Keratinocyte (primary cell): ENCODE measurements at regions not wholly inside any gene's neighbourhood (a gene's known extent, or its start where the extent isn't known, plus 50 kb on each side); places are given as distances from the start of the nearest gene placed in this dataset.

ENCODE experiments used
- DNase-seq: peaks from one replicate; pipeline ENCODE4 v3.0.0-alpha.2; 2011; ENCODE audit warnings: low read depth, missing footprints, low spot score
- FAIRE-seq: peaks from 2 replicates; lab custom pipeline; 2011; peaks lifted over from hg19 to GRCh38; lab: Jason Lieb, UNC
- H2AFZ ChIP-seq: 2 replicates; pipeline ENCODE4 v1.6.0; 2012; ENCODE audit warnings: low read length, control low read depth, inconsistent platforms; ENCODE audit not compliant: control insufficient read depth
- H3K27ac ChIP-seq: 2 replicates; pipeline ENCODE4 v1.5.1; 2011; ENCODE audit warnings: low read length; ENCODE audit not compliant: control insufficient read depth, insufficient read depth
- H3K27me3 ChIP-seq: 3 replicates; pipeline ENCODE4 v1.6.0; 2011; ENCODE audit warnings: low read length; ENCODE audit not compliant: control insufficient read depth, insufficient read depth; ENCODE audit errors: extremely low read depth
- H3K36me3 ChIP-seq, 2 experiments: 2 replicates in 1 of 2; 3 replicates in 1 of 2; pipeline ENCODE4 v1.5.1; 2011; ENCODE audit warnings: low read length in 2 of 2, mild to moderate bottlenecking in 1 of 2; ENCODE audit not compliant: control insufficient read depth in 2 of 2, insufficient read depth in 2 of 2; ENCODE audit errors: extremely low read depth in 1 of 2
- H3K4me1 ChIP-seq: 3 replicates; pipeline ENCODE4 v1.5.1; 2011; ENCODE audit warnings: low read length; ENCODE audit not compliant: control insufficient read depth, insufficient read depth; ENCODE audit errors: extremely low read depth
- H3K4me2 ChIP-seq: 3 replicates; pipeline ENCODE4 v1.6.0; 2011; ENCODE audit warnings: low read depth, low read length; ENCODE audit not compliant: control insufficient read depth, insufficient read depth; ENCODE audit errors: extremely low read depth
- H3K4me3 ChIP-seq, 3 experiments: fragments of 200-600 bp in 1 of 3; sonication (generic) in 1 of 3; 2 replicates in 2 of 3; 3 replicates in 1 of 3; pipeline ENCODE4 v1.5.1; 2011 to 2016; ENCODE audit warnings: low read length in 3 of 3, mild to moderate bottlenecking in 3 of 3, control low read depth in 2 of 3, inconsistent platforms in 1 of 3, low read depth in 1 of 3, mixed read lengths in 1 of 3, mixed run types in 1 of 3, moderate library complexity in 1 of 3; ENCODE audit not compliant: control insufficient read depth in 2 of 3, insufficient read depth in 2 of 3; ENCODE audit errors: extremely low read depth in 1 of 3
- H3K79me2 ChIP-seq: 2 replicates; pipeline ENCODE4 v1.6.0; 2012; ENCODE audit warnings: low read length; ENCODE audit not compliant: control insufficient read depth, insufficient read depth
- H3K9ac ChIP-seq: 3 replicates; pipeline ENCODE4 v1.6.0; 2011; ENCODE audit warnings: low read length; ENCODE audit not compliant: control insufficient read depth, insufficient read depth; ENCODE audit errors: extremely low read depth
- H3K9me1 ChIP-seq: 3 replicates; pipeline ENCODE4 v1.6.0; 2011; ENCODE audit warnings: low read length; ENCODE audit not compliant: control insufficient read depth, insufficient read depth; ENCODE audit errors: extremely low read depth
- H3K9me3 ChIP-seq: 2 replicates; pipeline ENCODE4 v1.5.1; 2012; ENCODE audit warnings: low read depth, low read length; ENCODE audit not compliant: control insufficient read depth
- H4K20me1 ChIP-seq: 3 replicates; pipeline ENCODE4 v1.6.0; 2011; ENCODE audit warnings: low read length; ENCODE audit not compliant: control insufficient read depth, insufficient read depth; ENCODE audit errors: extremely low read depth
- EZH2 ChIP-seq: IDR thresholded peaks from one replicate; pipeline ENCODE4 v1.6.1; 2012; ENCODE audit warnings: inconsistent platforms, mild to moderate bottlenecking, low read length, moderate library complexity
- dilution Hi-C: fragments of 300-500 bp; cut with MboI; formaldehyde crosslinking; loops from one replicate; pipeline ENCODE4 v1.7.0; 2020; ENCODE audit warnings: low sequenced_read_pairs; ENCODE audit not compliant: extremely low pct_ligation_motif_present
- TF ChIP-seq, protein P1 (sequence below), 3 experiments: IDR thresholded peaks in 1 of 3; conservative IDR thresholded peaks in 1 of 3; optimal IDR thresholded peaks in 1 of 3; 2 replicates in 2 of 3; 3 replicates in 1 of 3; pipeline versions ENCODE3 to v1.5.1; 2011; ENCODE audit warnings: low read length in 3 of 3, mild to moderate bottlenecking in 3 of 3, moderate library complexity in 2 of 3, control low read depth in 1 of 3, inconsistent platforms in 1 of 3; ENCODE audit not compliant: insufficient read depth in 2 of 3; ENCODE audit errors: extremely low read depth in 1 of 3

DNA sequence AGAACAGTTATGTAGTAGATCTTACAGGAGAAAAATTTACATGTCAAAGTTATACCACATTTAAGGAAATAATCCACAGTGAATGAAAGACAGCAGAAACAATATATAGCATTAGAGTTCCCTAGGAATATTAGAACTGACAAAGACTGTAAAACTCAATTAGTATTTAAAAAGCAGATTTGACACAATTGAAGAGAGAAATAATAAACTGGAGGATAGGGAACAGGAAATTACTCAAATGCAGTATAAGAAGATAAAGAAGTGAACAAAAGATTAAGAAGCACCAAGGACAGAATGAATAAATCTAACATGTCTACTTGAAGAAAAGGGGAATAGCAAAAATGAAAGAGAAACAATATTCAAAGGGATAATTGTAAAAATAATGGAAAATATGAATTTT is 132.6 kb upstream of the CHRNA7 start:
- TF ChIP-seq, protein P1, sequence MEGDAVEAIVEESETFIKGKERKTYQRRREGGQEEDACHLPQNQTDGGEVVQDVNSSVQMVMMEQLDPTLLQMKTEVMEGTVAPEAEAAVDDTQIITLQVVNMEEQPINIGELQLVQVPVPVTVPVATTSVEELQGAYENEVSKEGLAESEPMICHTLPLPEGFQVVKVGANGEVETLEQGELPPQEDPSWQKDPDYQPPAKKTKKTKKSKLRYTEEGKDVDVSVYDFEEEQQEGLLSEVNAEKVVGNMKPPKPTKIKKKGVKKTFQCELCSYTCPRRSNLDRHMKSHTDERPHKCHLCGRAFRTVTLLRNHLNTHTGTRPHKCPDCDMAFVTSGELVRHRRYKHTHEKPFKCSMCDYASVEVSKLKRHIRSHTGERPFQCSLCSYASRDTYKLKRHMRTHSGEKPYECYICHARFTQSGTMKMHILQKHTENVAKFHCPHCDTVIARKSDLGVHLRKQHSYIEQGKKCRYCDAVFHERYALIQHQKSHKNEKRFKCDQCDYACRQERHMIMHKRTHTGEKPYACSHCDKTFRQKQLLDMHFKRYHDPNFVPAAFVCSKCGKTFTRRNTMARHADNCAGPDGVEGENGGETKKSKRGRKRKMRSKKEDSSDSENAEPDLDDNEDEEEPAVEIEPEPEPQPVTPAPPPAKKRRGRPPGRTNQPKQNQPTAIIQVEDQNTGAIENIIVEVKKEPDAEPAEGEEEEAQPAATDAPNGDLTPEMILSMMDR (optimal IDR thresholded peaks at IDR 0.05 in 1 of 3, IDR thresholded peaks at IDR 0.05 in 1 of 3, conservative IDR thresholded peaks at IDR 0.05 in 1 of 3; ENCODE audit: extremely low read depth in 1 of 3, insufficient read depth in 2 of 3, low read length in 3 of 3): no peak
- no peak for TF ChIP-seq EZH2
- FAIRE-seq (no peak), DNase-seq (no peak)
- no peak overlapping the region for H3K9ac ChIP-seq
- no peaks in the 10 kb centered on the region for H3K9me3 ChIP-seq
- no peaks in the 10 kb centered on the region for H3K4me1 ChIP-seq
- H3K79me2 ChIP-seq: no peaks in the 10 kb centered on the region
- no peaks in the 10 kb centered on the region for H3K27me3 ChIP-seq
- no peak overlapping the region for H3K4me2 ChIP-seq
- H3K36me3 ChIP-seq: no peaks in the 10 kb centered on the region
- no peak overlapping the region for H2AFZ ChIP-seq
- dilution Hi-C loops: no loop called here
- H4K20me1 ChIP-seq: no peaks in the 10 kb centered on the region
- H3K27ac ChIP-seq: no peak overlapping the region
- H3K4me3 ChIP-seq: no peak overlapping the region
- H3K9me1 ChIP-seq: no peaks in the 10 kb centered on the region

DNA sequence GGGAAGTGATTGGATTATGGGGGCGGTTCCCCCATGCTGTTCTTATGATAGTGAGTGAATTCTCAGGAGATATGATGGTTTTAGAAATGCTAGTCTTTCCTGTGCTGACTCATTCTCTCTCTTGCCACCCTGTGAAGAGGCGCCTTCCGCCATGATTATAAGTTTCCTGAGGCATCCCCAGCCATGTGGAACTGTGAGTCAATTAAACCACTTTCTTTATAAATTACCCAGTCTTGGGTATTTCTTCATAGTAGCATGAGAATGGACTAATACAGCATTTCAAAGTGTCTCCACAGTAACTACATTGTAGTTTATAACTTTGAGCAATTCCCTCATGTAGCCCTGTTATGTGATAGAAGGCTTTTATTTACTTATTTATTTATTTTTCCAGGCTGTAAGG is 128.8 kb upstream of the CHRNA7 start:
- H3K4me3 ChIP-seq: no peak overlapping the region
- H3K27me3 ChIP-seq: no peaks in the 10 kb centered on the region
- no peaks in the 10 kb centered on the region for H3K9me3 ChIP-seq
- no peaks in the 10 kb centered on the region for H3K4me1 ChIP-seq
- H4K20me1 ChIP-seq: no peaks in the 10 kb centered on the region
- H2AFZ ChIP-seq: no peak overlapping the region
- no peaks in the 10 kb centered on the region for H3K9me1 ChIP-seq
- no peaks in the 10 kb centered on the region for H3K36me3 ChIP-seq
- DNase-seq (no peak), FAIRE-seq (no peak)
- H3K27ac ChIP-seq: no peak overlapping the region
- no peaks in the 10 kb centered on the region for H3K79me2 ChIP-seq
- no peak overlapping the region for H3K9ac ChIP-seq
- dilution Hi-C loops: no loop called here
- TF ChIP-seq EZH2: no peak
- TF ChIP-seq, protein P1 (optimal IDR thresholded peaks at IDR 0.05 in 1 of 3, IDR thresholded peaks at IDR 0.05 in 1 of 3, conservative IDR thresholded peaks at IDR 0.05 in 1 of 3; ENCODE audit: extremely low read depth in 1 of 3, insufficient read depth in 2 of 3, low read length in 3 of 3): no peak
- H3K4me2 ChIP-seq: no peak overlapping the region
